ENCODE measurements at regions not wholly inside any gene's neighbourhood (a gene's known extent, or its start where the extent isn't known, plus 50 kb on each side); places are given as distances from the start of the nearest gene placed in this dataset.

GRCh38 chr5:18141222-18141621, 507.0 kb downstream of the TAF11L14 start:
- no peak for TF ChIP-seq CTCF (IDR thresholded peaks at IDR 0.05 in 4 of 5, conservative IDR thresholded peaks at IDR 0.05 in 1 of 5)
- TF ChIP-seq POLR2A (IDR thresholded peaks at IDR 0.05), result no peak
